Fibroblast of lung (primary cell): ENCODE measurements at regions not wholly inside any gene's neighbourhood (a gene's known extent, or its start where the extent isn't known, plus 50 kb on each side); places are given as distances from the start of the nearest gene placed in this dataset.

Source experiments
- DNase-seq, 2 donors: peaks; one replicate each; pipeline versions ENCODE4 v3.0.0 to v3.0.0-alpha.2; 2010; ENCODE audit warnings: low read depth in 2 of 2
- H2AFZ ChIP-seq: 2 replicates; pipeline ENCODE4 v1.5.1; 2012; ENCODE audit warnings: low read length, control low read depth, inconsistent platforms
- H3K27ac ChIP-seq: 2 replicates; pipeline ENCODE4 v1.5.1; 2011; ENCODE audit warnings: low read length, control low read depth; ENCODE audit not compliant: insufficient read depth
- H3K27me3 ChIP-seq: 2 replicates; pipeline ENCODE4 v1.5.1; 2011; ENCODE audit warnings: mild to moderate bottlenecking, low read length; ENCODE audit not compliant: control insufficient read depth, insufficient read depth
- H3K36me3 ChIP-seq: 2 replicates; pipeline ENCODE4 v1.5.1; 2011; ENCODE audit warnings: low read length; ENCODE audit not compliant: control insufficient read depth, insufficient read depth
- H3K4me1 ChIP-seq: 2 replicates; pipeline ENCODE4 v1.5.1; 2011; ENCODE audit warnings: low read length; ENCODE audit not compliant: control insufficient read depth, insufficient read depth; ENCODE audit errors: extremely low read depth
- H3K4me2 ChIP-seq: 2 replicates; pipeline ENCODE4 v1.5.1; 2011; ENCODE audit warnings: low read length, control low read depth; ENCODE audit not compliant: insufficient read depth; ENCODE audit errors: extremely low read depth
- H3K4me3 ChIP-seq, 4 experiments: fragments of 200-600 bp in 1 of 4; sonication (generic) in 1 of 4; replicated peaks in 1 of 4; 2 replicates each; pipeline ENCODE4 v1.5.1; 2011 to 2016; ENCODE audit warnings: low read length in 4 of 4, low read depth in 3 of 4, mild to moderate bottlenecking in 3 of 4, control low read depth in 2 of 4, inconsistent platforms in 1 of 4, mixed read lengths in 1 of 4; ENCODE audit not compliant: insufficient read depth in 1 of 4; ENCODE audit errors: control extremely low read depth in 1 of 4
- H3K79me2 ChIP-seq: 2 replicates; pipeline ENCODE4 v1.5.1; 2012; ENCODE audit warnings: mild to moderate bottlenecking, low read length, inconsistent platforms; ENCODE audit not compliant: control insufficient read depth, insufficient read depth
- H3K9ac ChIP-seq: 2 replicates; pipeline ENCODE4 v1.5.1; 2011; ENCODE audit warnings: mild to moderate bottlenecking, low read length, control low read depth; ENCODE audit not compliant: insufficient read depth
- H3K9me3 ChIP-seq: 2 replicates; pipeline ENCODE4 v1.5.1; 2012; ENCODE audit warnings: low read depth, low read length; ENCODE audit not compliant: control insufficient read depth, insufficient read depth
- H4K20me1 ChIP-seq: 2 replicates; pipeline ENCODE4 v1.5.1; 2011; ENCODE audit warnings: low read length; ENCODE audit not compliant: control insufficient read depth, insufficient read depth; ENCODE audit errors: extremely low read depth
- CTCF ChIP-seq, 2 donors: IDR thresholded peaks in 1 of 2; conservative IDR thresholded peaks in 1 of 2; 1 replicate in 1 of 2; 2 replicates in 1 of 2; pipeline ENCODE4 v1.5.1; 2011 to 2012; ENCODE audit warnings: low read length in 2 of 2, control low read depth in 1 of 2, inconsistent platforms in 1 of 2, low read depth in 1 of 2, mild to moderate bottlenecking in 1 of 2
- EZH2 ChIP-seq: IDR thresholded peaks from 2 replicates; pipeline ENCODE4 v1.5.1; 2012; ENCODE audit warnings: low read length, control low read depth, mild to moderate bottlenecking; ENCODE audit errors: missing control alignments

GRCh38 chr5:167831754-167832504, 459.5 kb upstream of the WWC1 start:
- TF ChIP-seq CTCF (conservative IDR thresholded peaks at IDR 0.05 in 1 of 2, IDR thresholded peaks at IDR 0.05 in 1 of 2; ENCODE audit: low read depth in 1 of 2, low read length in 2 of 2) (no peak), EZH2 (no peak)
- Histone ChIP-seq H3K27me3 (no peaks in the 10 kb centered on the region), H3K36me3 (no peaks in the 10 kb centered on the region), H3K9ac (no peak overlapping the region), H2AFZ (no peak overlapping the region), H3K4me3 (no peak overlapping the region), H3K4me1 (no peaks in the 10 kb centered on the region), H3K4me2 (no peak overlapping the region), H3K9me3 (no peaks in the 10 kb centered on the region), H4K20me1 (no peaks in the 10 kb centered on the region), H3K79me2 (no peaks in the 10 kb centered on the region), H3K27ac (no peak overlapping the region)
- no peak for DNase-seq

GRCh38 chr5:167832609-167833008, 458.8 kb upstream of the WWC1 start:
- Histone ChIP-seq H3K9ac (no peak overlapping the region), H4K20me1 (no peaks in the 10 kb centered on the region), H3K36me3 (no peaks in the 10 kb centered on the region), H3K9me3 (no peaks in the 10 kb centered on the region), H3K27me3 (no peaks in the 10 kb centered on the region), H3K4me3 (no peak overlapping the region), H3K4me1 (no peaks in the 10 kb centered on the region), H3K4me2 (no peak overlapping the region), H3K79me2 (no peaks in the 10 kb centered on the region), H2AFZ (no peak overlapping the region), H3K27ac (no peak overlapping the region)
- TF ChIP-seq CTCF (conservative IDR thresholded peaks at IDR 0.05 in 1 of 2, IDR thresholded peaks at IDR 0.05 in 1 of 2; ENCODE audit: low read depth in 1 of 2, low read length in 2 of 2) (no peak), EZH2 (no peak)
- no peak for DNase-seq

GRCh38 chr5:167833456-167833855, 458.0 kb upstream of the WWC1 start:
- H3K9me3 ChIP-seq = no peaks in the 10 kb centered on the region
- no peak overlapping the region for H3K4me3 ChIP-seq
- no peaks in the 10 kb centered on the region for H3K4me1 ChIP-seq
- TF ChIP-seq EZH2 (no peak), CTCF (conservative IDR thresholded peaks at IDR 0.05 in 1 of 2, IDR thresholded peaks at IDR 0.05 in 1 of 2; ENCODE audit: low read depth in 1 of 2, low read length in 2 of 2) (no peak)
- no peaks in the 10 kb centered on the region for H3K27me3 ChIP-seq
- H3K27ac ChIP-seq = no peak overlapping the region
- no peaks in the 10 kb centered on the region for H4K20me1 ChIP-seq
- DNase-seq = no peak
- no peak overlapping the region for H3K9ac ChIP-seq
- no peaks in the 10 kb centered on the region for H3K36me3 ChIP-seq
- H3K79me2 ChIP-seq = no peaks in the 10 kb centered on the region
- no peak overlapping the region for H2AFZ ChIP-seq
- no peak overlapping the region for H3K4me2 ChIP-seq
